Loucy (cell line): ENCODE measurements at regions not wholly inside any gene's neighbourhood (a gene's known extent, or its start where the extent isn't known, plus 50 kb on each side); places are given as distances from the start of the nearest gene placed in this dataset.

ENCODE experiments used
- EZH2phosphoT487 ChIP-seq: fragments of 200-600 bp; IDR thresholded peaks from 2 replicates; pipeline ENCODE4 v1.6.1; 2018; ENCODE audit warnings: antibody characterized with exemption, mild to moderate bottlenecking, moderate library complexity, borderline replicate concordance
- TF ChIP-seq, protein P1 (sequence below): fragments of 200-600 bp; sonication (generic); conservative IDR thresholded peaks from 2 replicates; pipeline ENCODE4 v1.5.1; 2014; ENCODE audit warnings: mild to moderate bottlenecking, antibody characterized with exemption, low read length

DNA sequence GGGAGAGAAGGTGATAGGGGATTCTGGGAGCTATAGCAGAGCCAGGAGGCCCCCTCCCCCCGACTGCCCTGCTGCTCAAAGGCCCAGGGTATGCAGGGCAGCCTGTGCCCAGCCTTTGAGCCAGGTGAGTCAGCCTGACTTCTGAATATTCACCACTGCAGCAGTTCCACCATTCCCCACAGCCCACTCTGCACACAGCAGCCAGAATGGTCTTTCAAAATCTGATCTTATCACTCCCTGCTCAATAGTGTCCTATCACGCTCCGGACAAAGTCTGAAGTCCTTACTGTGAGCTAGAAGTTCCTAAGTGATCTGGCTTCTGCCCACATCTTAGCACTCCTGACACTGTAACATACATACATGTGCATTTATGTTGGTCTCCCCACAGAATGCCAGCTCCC is 111.7 kb downstream of the BUD13 start:
- TF ChIP-seq, protein P1, sequence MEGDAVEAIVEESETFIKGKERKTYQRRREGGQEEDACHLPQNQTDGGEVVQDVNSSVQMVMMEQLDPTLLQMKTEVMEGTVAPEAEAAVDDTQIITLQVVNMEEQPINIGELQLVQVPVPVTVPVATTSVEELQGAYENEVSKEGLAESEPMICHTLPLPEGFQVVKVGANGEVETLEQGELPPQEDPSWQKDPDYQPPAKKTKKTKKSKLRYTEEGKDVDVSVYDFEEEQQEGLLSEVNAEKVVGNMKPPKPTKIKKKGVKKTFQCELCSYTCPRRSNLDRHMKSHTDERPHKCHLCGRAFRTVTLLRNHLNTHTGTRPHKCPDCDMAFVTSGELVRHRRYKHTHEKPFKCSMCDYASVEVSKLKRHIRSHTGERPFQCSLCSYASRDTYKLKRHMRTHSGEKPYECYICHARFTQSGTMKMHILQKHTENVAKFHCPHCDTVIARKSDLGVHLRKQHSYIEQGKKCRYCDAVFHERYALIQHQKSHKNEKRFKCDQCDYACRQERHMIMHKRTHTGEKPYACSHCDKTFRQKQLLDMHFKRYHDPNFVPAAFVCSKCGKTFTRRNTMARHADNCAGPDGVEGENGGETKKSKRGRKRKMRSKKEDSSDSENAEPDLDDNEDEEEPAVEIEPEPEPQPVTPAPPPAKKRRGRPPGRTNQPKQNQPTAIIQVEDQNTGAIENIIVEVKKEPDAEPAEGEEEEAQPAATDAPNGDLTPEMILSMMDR: no peak
- no peak for TF ChIP-seq EZH2phosphoT487
